Stimulated activated CD4-positive, alpha-beta T cell treated with anti-CD3 and anti-CD28 coated beads, Interleukin-1b, Interleukin-23, amount 100 ng/mL, for 1 hour (primary cell): ENCODE measurements at regions not wholly inside any gene's neighbourhood (a gene's known extent, or its start where the extent isn't known, plus 50 kb on each side); places are given as distances from the start of the nearest gene placed in this dataset.
"Not testable (repeated sequence)": the region's sequence is repeated elsewhere in the genome, so short reads cannot be mapped to it uniquely, and the experiment has no call there.

Experiments
- DNase-seq, 2 donors: peaks; one replicate each; pipeline ENCODE4 v3.0.0-alpha.2; 2020; ENCODE audit warnings: low read depth in 2 of 2

GRCh38 chr2:195572895-195573683, 83.9 kb upstream of the SLC39A10 start:
- no peak for DNase-seq

GRCh38 chr2:195570329-195570728, 86.7 kb upstream of the SLC39A10 start:
- DNase-seq = no peak

GRCh38 chr2:195569255-195569654, 87.8 kb upstream of the SLC39A10 start:
- DNase-seq = no peak

GRCh38 chr2:195564625-195565135, 92.3 kb upstream of the SLC39A10 start:
- DNase-seq = not testable (repeated sequence)

DNA sequence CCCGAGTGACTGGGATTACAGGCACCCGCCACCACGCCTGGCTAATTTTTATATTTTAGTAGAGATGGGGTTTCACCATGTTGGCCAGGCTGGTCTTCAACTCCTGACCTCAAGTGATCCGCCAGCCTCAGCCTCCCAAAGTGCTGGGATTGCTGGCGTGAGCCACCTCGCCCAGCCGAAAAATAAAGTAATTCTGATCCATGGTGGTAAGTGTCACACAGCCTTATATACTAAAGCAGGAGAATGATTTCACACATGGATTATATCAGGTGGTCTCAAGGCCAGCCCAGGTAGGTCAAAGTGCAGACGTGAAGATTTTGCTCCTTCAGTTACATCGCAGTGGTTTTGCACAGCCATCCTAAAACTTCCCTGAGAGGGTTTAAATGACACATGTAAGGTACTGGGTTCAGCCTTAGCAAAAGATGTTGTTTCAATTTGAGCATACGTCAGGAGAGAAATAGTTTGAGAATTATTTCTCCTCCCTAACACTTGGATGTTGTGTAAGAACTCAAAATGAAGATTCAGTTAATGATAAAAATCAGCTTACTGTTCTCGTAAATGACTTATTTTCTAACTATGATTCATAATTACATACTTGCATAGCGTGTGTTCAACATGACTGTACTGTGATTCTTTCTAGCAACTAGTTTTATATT, 93.0 kb upstream of the SLC39A10 start:
- peak in 1 of 2 donors; percentile 13 for DNase-seq

- DNase-seq = no peak
These were observed 94.2 kb upstream of the SLC39A10 start for GRCh38 chr2:195562570-195563566.

- no peak for DNase-seq
These were observed 95.7 kb upstream of the SLC39A10 start for GRCh38 chr2:195561116-195561921.

- DNase-seq = no peak
These were observed 96.7 kb upstream of the SLC39A10 start for GRCh38 chr2:195560209-195560895.

GRCh38 chr2:195559431-195559914, 97.6 kb upstream of the SLC39A10 start:
- peak; percentile 18 to 33 for DNase-seq

- no peak for DNase-seq
These were observed 101.1 kb upstream of the SLC39A10 start for GRCh38 chr2:195555971-195556370.

DNA sequence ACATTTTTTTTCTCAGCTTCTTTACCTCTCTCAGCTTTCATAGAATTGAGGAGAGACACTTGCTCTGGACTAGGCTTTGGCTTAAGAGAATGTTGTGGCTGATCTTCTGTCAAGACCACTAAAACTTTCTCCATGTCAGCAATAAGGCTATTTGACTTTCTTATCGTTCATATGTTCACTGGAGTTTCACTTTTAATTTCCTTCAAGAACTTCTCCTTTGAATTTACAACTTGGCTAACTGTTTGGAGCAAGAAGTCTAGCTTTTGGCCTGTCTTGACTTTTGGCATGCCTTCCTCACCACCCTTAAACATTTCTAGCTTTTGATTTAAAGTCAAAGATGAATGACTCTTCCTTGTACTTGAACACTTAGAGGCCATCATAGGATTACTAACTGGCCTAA, 104.4 kb upstream of the SLC39A10 start:
- DNase-seq = no peak

DNA sequence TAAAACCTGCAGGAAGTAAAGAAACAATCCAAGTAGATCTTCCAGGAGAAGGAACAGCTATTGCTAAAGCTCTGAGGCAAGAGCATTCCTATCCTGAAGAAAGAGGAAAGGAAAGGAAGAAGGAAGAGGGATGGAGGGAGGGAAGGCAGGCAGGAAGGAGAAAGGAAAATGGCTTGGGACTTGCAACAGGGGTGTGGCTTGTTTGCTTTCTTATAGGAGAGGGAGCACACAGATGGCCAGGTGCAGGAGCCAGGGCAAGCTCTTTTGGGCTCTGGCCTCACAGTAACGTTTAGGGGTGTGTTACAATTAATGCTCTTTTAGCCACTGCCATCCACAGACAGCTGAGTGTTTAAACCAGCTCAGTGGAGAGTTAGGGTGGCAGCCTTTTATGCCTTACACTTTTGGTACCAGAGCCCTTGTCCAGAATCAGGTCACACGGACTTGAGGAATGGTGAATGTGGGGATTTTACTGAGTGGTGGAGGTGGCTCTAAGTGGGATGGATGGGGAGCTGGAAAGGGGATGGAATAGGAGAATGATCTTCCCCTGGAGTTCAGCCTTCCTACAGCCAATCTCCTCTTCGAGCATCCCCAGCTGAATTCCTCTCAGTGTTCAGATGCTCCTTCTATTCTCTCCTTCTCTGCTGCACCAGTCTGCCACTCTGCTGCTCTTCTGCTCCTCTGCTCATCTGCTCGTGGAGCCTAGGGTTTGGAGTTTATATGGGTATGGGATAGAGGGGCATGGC, 108.7 kb upstream of the SLC39A10 start:
- DNase-seq = no peak

GRCh38 chr2:195547268-195547840, 109.7 kb upstream of the SLC39A10 start:
- DNase-seq = not testable (repeated sequence)

DNA sequence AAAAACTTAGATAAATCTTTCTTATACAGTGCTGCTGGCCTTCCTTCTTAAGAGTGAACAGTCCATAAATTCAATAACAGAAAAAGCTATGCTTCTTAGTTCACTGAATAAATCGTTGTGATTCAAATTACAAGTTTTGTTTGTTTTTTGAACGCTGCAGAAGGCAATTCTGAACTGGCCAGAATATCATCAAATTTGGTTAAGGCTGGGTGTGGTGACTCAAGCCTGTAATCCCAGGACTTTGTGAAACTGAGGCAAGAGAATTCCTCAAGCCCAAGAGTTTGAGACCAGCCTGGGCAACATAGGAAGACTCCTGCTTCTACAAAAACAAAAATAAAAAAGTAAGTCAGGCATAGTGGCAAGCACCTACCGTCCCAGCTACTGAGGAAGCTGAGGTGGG, 111.2 kb upstream of the SLC39A10 start:
- DNase-seq = no peak

DNA sequence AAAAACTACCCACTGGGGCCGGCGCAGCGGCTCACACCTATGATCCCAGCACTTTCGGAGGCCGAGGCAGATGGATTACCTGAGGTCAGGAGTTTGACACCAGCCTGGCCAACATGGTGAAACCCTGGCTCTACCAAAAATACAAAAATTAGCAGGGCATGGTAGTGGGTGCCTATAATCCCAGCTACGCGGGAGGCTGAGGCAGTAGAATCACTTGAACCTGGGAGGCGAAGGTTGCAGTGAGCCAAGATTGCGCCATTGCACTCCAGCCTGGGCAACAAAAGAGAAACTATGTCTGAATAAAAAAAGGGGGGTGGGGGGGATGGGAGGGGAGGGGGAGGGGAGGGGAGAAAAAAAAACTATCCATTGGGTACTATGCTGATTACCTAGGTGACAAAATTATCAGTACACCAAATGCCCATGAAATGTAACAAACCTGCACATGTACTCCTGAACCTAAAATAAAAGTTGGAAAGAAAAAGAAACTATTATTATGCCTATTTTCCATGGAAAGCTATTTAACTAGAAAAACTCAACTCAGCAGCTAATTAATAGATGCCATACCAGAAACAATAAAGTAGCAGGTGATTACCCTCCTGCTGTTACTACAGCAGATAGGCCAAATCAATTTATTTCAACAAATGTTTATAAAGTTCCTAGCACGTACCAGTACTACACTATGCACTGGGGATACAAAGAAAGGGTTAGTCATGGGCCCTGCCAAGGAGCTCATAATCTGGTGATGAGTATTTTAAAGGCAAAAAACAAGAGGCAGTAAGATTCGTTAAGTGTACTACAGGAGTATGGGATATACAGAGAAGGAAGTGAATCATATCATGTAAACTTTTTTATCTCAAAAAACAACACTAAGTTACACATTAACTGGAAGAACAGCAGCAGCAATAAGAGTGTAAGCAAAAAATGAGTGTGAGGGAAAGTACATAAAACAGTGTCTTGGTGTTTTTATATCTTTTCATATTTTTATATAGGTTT, 112.8 kb upstream of the SLC39A10 start:
- DNase-seq = no peak

DNA sequence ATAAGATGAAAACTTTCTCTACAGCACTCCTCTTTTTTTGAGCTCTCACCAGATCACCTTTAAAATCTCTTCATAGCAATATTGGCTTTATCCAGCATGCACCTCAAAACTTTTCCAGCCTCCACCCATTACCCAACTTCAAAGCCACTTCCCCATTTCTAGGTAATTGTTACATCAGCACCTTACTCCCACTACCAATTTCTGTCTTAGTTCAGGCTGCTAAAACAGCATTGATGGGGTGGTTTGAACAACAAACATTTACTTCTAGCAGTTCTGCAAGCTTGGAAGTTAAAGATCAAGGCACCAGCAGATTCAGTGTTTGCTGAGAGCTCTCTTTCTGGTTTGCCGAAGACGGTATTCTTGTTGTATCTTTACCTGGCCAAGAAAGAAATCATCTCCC, 114.0 kb upstream of the SLC39A10 start:
- no peak for DNase-seq

- no peak for DNase-seq
These were observed 115.0 kb upstream of the SLC39A10 start for GRCh38 chr2:195542067-195542466.

DNA sequence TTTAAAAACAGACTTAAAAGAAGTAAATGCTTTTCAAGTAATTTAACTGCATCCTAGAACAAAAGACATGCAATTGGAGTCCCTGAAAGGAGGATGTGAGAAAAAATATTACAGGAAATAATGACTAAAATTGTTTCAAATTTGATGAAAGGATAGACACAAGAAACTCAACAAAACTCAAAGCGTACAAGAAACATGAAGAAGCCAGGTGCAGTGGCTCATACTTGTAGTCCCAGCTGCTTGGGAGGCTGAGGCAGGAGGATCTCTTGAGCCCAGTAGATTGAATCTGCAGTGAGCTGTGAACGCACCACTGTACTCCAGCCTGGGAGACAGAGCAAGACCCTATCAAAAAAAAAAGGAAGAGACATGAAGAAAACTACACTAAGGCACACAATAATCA, 118.1 kb upstream of the SLC39A10 start:
- no peak for DNase-seq
